WTC11 (cell line): ENCODE measurements at regions not wholly inside any gene's neighbourhood (a gene's known extent, or its start where the extent isn't known, plus 50 kb on each side); places are given as distances from the start of the nearest gene placed in this dataset.

Experiments
- ATAC-seq: fragments of 200-7000 bp; cut with Tn5 transposase; 2 replicates; pipeline ENCODE4 v1.10.0; 2021; ENCODE audit warnings: mild to moderate bottlenecking, moderate library complexity
- CTCF ChIA-PET: fragments of 300-600 bp; sonication (Branson Sonifier 250); formaldehyde crosslinking; loops from one replicate; lab custom pipeline; 2021; ENCODE audit warnings: antibody characterized with exemption; lab: Charles Lee
- POLR2A ChIA-PET: fragments of 350-600 bp; sonication (Branson Sonifier 250); formaldehyde crosslinking; loops from one replicate; lab custom pipeline; 2021; ENCODE audit warnings: antibody characterized with exemption; lab: Charles Lee
- DNase-seq: peaks from one replicate; pipeline ENCODE4 v3.0.0; 2021; ENCODE audit warnings: low spot score
- H3K27ac Mint-ChIP-seq: 2 replicates; pipeline ENCODE4 v1.8.0; 2021; ENCODE audit warnings: mixed read lengths
- H3K27me3 Mint-ChIP-seq: 2 replicates; pipeline ENCODE4 v1.8.0; 2021; ENCODE audit warnings: low read depth, mild to moderate bottlenecking, moderate library complexity, mixed read lengths
- H3K36me3 Mint-ChIP-seq: 2 replicates; pipeline ENCODE4 v1.8.0; 2021; ENCODE audit warnings: mixed read lengths
- H3K4me1 Mint-ChIP-seq: 2 replicates; pipeline ENCODE4 v1.8.0; 2022; ENCODE audit warnings: mixed read lengths
- H3K4me3 Mint-ChIP-seq: 2 replicates; pipeline ENCODE4 v1.8.0; 2021; ENCODE audit warnings: mild to moderate bottlenecking, moderate library complexity, mixed read lengths
- H3K9me3 Mint-ChIP-seq: 2 replicates; pipeline ENCODE4 v1.8.0; 2021; ENCODE audit warnings: mixed read lengths
- AR ChIP-seq: fragments of 250-450 bp; sonication (Bioruptor Pico); IDR thresholded peaks from 2 replicates; pipeline ENCODE4 v1.9.0; 2021; ENCODE audit warnings: mild to moderate bottlenecking
- ATF3 ChIP-seq: sonication (generic); formaldehyde crosslinking; conservative IDR thresholded peaks from 2 replicates; pipeline ENCODE4 v1.8.1; 2022; ENCODE audit warnings: mild to moderate bottlenecking, missing genetic modification reagents
- CDX4 ChIP-seq: fragments of 250-450 bp; sonication (Bioruptor Pico); IDR thresholded peaks from 2 replicates; pipeline ENCODE4 v1.9.0; 2021; ENCODE audit warnings: moderate library complexity, mild to moderate bottlenecking, inconsistent platforms, borderline replicate concordance
- CREM ChIP-seq: sonication (generic); formaldehyde crosslinking; IDR thresholded peaks from 2 replicates; pipeline ENCODE4 v1.8.1; 2022; ENCODE audit warnings: mild to moderate bottlenecking, missing genetic modification reagents, moderate library complexity
- E2F1 ChIP-seq: sonication (generic); formaldehyde crosslinking; IDR thresholded peaks from 2 replicates; pipeline ENCODE4 v1.8.0; 2022; ENCODE audit warnings: mild to moderate bottlenecking, missing genetic modification reagents
- ELF4 ChIP-seq: sonication (generic); formaldehyde crosslinking; IDR thresholded peaks from 2 replicates; pipeline ENCODE4 v1.8.1; 2022; ENCODE audit warnings: low read depth, mild to moderate bottlenecking, moderate library complexity, missing genetic modification reagents
- ETV6 ChIP-seq: sonication (generic); formaldehyde crosslinking; IDR thresholded peaks from 2 replicates; pipeline ENCODE4 v1.8.1; 2022; ENCODE audit warnings: mild to moderate bottlenecking, missing genetic modification reagents
- KAT7 ChIP-seq: sonication (generic); formaldehyde crosslinking; IDR thresholded peaks from 2 replicates; pipeline ENCODE4 v1.8.1; 2023; ENCODE audit warnings: missing genetic modification reagents, mild to moderate bottlenecking, borderline replicate concordance
- NR1H2 ChIP-seq: sonication (generic); formaldehyde crosslinking; IDR thresholded peaks from 2 replicates; pipeline ENCODE4 v1.9.0; 2021; ENCODE audit warnings: mild to moderate bottlenecking, moderate library complexity, missing genetic modification reagents
- NR2C2 ChIP-seq: sonication (generic); formaldehyde crosslinking; IDR thresholded peaks from 2 replicates; pipeline ENCODE4 v1.8.0; 2022; ENCODE audit warnings: mild to moderate bottlenecking, missing genetic modification reagents
- ZNF138 ChIP-seq: sonication (generic); formaldehyde crosslinking; conservative IDR thresholded peaks from 2 replicates; pipeline ENCODE4 v1.8.1; 2022; ENCODE audit warnings: mild to moderate bottlenecking, moderate library complexity, missing genetic modification reagents
- ZNF219 ChIP-seq: sonication (generic); formaldehyde crosslinking; IDR thresholded peaks from 2 replicates; pipeline ENCODE4 v1.8.0; 2023; ENCODE audit warnings: missing genetic modification reagents, mild to moderate bottlenecking, borderline replicate concordance
- ZNF425 ChIP-seq: fragments of 250-450 bp; sonication (Bioruptor Pico); conservative IDR thresholded peaks from 2 replicates; pipeline ENCODE4 v1.9.0; 2021; ENCODE audit warnings: mild to moderate bottlenecking
- ZNF532 ChIP-seq: fragments of 250-450 bp; sonication (Bioruptor Pico); IDR thresholded peaks from 2 replicates; pipeline ENCODE4 v1.9.0; 2021; ENCODE audit warnings: mild to moderate bottlenecking, borderline replicate concordance
- TF ChIP-seq, protein P1 (sequence below): sonication (generic); formaldehyde crosslinking; IDR thresholded peaks from 2 replicates; pipeline ENCODE4 v1.8.1; 2023; ENCODE audit warnings: mild to moderate bottlenecking, missing genetic modification reagents
- TF ChIP-seq, protein P2 (sequence below): sonication (generic); formaldehyde crosslinking; IDR thresholded peaks from 2 replicates; pipeline ENCODE4 v1.8.1; 2023; ENCODE audit warnings: mild to moderate bottlenecking, missing genetic modification reagents, borderline replicate concordance
- TF ChIP-seq, protein P3 (sequence below): sonication (generic); formaldehyde crosslinking; IDR thresholded peaks from 2 replicates; pipeline ENCODE4 v1.8.1; 2023; ENCODE audit warnings: mild to moderate bottlenecking, missing genetic modification reagents

GRCh38 chr7:17108049-17108584 lies 190.3 kb upstream of the AHR start (continued):
- TF ChIP-seq ZNF532 (no peak), ZNF138 (CRISPR knock-in tag) (no peak), NR2C2 (CRISPR knock-in tag) (no peak), ETV6 (CRISPR knock-in tag) (no peak), E2F1 (no peak), ZNF425 (no peak), NR1H2 (CRISPR knock-in tag) (no peak)
- TF ChIP-seq, protein P1, sequence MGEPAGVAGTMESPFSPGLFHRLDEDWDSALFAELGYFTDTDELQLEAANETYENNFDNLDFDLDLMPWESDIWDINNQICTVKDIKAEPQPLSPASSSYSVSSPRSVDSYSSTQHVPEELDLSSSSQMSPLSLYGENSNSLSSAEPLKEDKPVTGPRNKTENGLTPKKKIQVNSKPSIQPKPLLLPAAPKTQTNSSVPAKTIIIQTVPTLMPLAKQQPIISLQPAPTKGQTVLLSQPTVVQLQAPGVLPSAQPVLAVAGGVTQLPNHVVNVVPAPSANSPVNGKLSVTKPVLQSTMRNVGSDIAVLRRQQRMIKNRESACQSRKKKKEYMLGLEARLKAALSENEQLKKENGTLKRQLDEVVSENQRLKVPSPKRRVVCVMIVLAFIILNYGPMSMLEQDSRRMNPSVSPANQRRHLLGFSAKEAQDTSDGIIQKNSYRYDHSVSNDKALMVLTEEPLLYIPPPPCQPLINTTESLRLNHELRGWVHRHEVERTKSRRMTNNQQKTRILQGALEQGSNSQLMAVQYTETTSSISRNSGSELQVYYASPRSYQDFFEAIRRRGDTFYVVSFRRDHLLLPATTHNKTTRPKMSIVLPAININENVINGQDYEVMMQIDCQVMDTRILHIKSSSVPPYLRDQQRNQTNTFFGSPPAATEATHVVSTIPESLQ (CRISPR knock-in tag): no peak

DNA sequence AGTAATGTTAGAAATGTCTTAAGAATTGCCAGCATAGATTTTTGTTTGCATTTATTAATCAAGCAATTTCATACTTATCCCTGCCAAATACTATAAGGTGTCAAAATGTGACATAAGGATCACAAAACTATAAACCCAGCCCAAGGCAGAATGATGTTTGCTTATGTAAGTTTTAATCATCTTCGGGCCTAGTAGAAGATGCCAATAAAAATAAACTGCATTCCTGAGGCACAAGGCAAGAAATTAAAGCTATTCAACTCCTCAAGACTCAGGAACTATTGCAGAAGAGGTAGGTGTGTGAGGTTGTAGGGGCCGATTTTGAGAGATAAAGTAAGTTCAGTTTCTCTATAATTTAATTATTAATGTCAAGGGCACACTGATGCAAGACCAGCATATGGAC lies 189.4 kb upstream of the AHR start:
- POLR2A ChIA-PET: no interaction called here
- Mint-ChIP-seq H3K4me3 (no peak overlapping the region), H3K27ac (no peak overlapping the region), H3K27me3 (no peaks in the 10 kb centered on the region), H3K9me3 (peaks cover 10% of the 10 kb centered on the region), H3K4me1 (peaks cover 24% of the 10 kb centered on the region), H3K36me3 (no peaks in the 10 kb centered on the region)
- CTCF ChIA-PET: no interaction called here
- DNase-seq (no peak), ATAC-seq (no peak)
- TF ChIP-seq CREM (CRISPR knock-in tag): no peak
- TF ChIP-seq ATF3 (CRISPR knock-in tag): no peak
- no peak for TF ChIP-seq KAT7
- TF ChIP-seq, protein P2, sequence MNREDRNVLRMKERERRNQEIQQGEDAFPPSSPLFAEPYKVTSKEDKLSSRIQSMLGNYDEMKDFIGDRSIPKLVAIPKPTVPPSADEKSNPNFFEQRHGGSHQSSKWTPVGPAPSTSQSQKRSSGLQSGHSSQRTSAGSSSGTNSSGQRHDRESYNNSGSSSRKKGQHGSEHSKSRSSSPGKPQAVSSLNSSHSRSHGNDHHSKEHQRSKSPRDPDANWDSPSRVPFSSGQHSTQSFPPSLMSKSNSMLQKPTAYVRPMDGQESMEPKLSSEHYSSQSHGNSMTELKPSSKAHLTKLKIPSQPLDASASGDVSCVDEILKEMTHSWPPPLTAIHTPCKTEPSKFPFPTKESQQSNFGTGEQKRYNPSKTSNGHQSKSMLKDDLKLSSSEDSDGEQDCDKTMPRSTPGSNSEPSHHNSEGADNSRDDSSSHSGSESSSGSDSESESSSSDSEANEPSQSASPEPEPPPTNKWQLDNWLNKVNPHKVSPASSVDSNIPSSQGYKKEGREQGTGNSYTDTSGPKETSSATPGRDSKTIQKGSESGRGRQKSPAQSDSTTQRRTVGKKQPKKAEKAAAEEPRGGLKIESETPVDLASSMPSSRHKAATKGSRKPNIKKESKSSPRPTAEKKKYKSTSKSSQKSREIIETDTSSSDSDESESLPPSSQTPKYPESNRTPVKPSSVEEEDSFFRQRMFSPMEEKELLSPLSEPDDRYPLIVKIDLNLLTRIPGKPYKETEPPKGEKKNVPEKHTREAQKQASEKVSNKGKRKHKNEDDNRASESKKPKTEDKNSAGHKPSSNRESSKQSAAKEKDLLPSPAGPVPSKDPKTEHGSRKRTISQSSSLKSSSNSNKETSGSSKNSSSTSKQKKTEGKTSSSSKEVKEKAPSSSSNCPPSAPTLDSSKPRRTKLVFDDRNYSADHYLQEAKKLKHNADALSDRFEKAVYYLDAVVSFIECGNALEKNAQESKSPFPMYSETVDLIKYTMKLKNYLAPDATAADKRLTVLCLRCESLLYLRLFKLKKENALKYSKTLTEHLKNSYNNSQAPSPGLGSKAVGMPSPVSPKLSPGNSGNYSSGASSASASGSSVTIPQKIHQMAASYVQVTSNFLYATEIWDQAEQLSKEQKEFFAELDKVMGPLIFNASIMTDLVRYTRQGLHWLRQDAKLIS (CRISPR knock-in tag): no peak
- TF ChIP-seq ZNF219: no peak
- no peak for TF ChIP-seq CDX4
- TF ChIP-seq, protein P3, sequence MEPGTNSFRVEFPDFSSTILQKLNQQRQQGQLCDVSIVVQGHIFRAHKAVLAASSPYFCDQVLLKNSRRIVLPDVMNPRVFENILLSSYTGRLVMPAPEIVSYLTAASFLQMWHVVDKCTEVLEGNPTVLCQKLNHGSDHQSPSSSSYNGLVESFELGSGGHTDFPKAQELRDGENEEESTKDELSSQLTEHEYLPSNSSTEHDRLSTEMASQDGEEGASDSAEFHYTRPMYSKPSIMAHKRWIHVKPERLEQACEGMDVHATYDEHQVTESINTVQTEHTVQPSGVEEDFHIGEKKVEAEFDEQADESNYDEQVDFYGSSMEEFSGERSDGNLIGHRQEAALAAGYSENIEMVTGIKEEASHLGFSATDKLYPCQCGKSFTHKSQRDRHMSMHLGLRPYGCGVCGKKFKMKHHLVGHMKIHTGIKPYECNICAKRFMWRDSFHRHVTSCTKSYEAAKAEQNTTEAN (CRISPR knock-in tag): no peak
- no peak for TF ChIP-seq AR
- TF ChIP-seq ELF4 (CRISPR knock-in tag): no peak
